Uterus (tissue), 3 donors: ENCODE measurements at regions not wholly inside any gene's neighbourhood (a gene's known extent, or its start where the extent isn't known, plus 50 kb on each side); places are given as distances from the start of the nearest gene placed in this dataset.
A peak's percentile ranks its signal among the peaks of the same experiment; 100 is the strongest.

ENCODE experiments used
- DNase-seq, 2 donors: peaks; one replicate each; pipeline ENCODE4 v3.0.0-alpha.2; 2019 to 2020
- H3K27ac ChIP-seq, 2 donors: fragments of 200-600 bp; sonication (generic); 1 replicate in 1 of 2; 2 replicates in 1 of 2; pipeline ENCODE4 v1.5.1; 2016 to 2018
- H3K27me3 ChIP-seq, 2 donors: fragments of 200-600 bp; sonication (generic); one replicate each; pipeline ENCODE4 v1.5.1; 2018 to 2019; ENCODE audit warnings: control low read depth in 1 of 2
- H3K36me3 ChIP-seq, 2 donors: fragments of 200-600 bp; sonication (generic); one replicate each; pipeline ENCODE4 v1.5.1; 2019; ENCODE audit warnings: control low read depth in 1 of 2
- H3K4me1 ChIP-seq, 2 donors: fragments of 200-600 bp; sonication (generic); one replicate each; pipeline ENCODE4 v1.5.1; 2018 to 2019; ENCODE audit warnings: control low read depth in 1 of 2
- H3K4me3 ChIP-seq, 2 donors: fragments of 200-600 bp; sonication (generic); 1 replicate in 1 of 2; 2 replicates in 1 of 2; pipeline ENCODE4 v1.5.1; 2018 to 2019; ENCODE audit warnings: mild to moderate bottlenecking in 1 of 2
- H3K9me3 ChIP-seq, 2 donors: fragments of 200-600 bp; sonication (generic); one replicate each; pipeline ENCODE4 v1.5.1; 2019; ENCODE audit warnings: control low read depth in 1 of 2
- POLR2A ChIP-seq, 2 donors: fragments of 450-650 bp; IDR thresholded peaks; one replicate each; pipeline ENCODE4 v1.6.1; 2016; ENCODE audit warnings: antibody characterized with exemption in 2 of 2, mild to moderate bottlenecking in 1 of 2, moderate library complexity in 1 of 2
- intact Hi-C: fragments of 100-400 bp; cut with DNase I; formaldehyde crosslinking; loops from one replicate; pipeline ENCODE4 v1.15.1; 2023; ENCODE audit warnings: low total_unique reads
- TF ChIP-seq, protein P1 (sequence below), 4 experiments: fragments of 200-600 bp in 2 of 4; fragments of 450-650 bp in 2 of 4; sonication (generic) in 2 of 4; IDR thresholded peaks; one replicate each; pipeline ENCODE4 v1.5.1; 2016 to 2019; ENCODE audit warnings: antibody characterized with exemption in 4 of 4, mild to moderate bottlenecking in 2 of 4, moderate library complexity in 1 of 4
- donor health status: DM: yes; HTN: yes; CAD: no.

DNA sequence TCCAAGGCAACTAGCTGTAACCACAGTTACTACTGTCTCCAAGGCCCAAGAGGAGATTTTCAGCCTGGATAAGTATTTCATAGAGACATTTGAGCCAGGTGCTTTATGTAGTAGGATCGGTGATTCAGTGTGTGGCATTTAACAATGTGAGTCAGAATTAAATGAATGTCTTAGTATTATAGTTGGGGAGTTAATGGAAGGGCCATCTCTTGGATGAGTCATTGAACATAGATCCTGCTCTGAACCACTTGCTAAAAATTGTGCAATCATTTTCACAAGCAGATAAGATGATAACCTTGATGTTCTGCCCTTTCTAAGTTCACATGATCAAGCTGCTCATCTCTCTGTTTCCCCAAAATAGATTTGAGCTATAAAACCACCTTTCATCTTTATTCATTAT lies 668.9 kb upstream of the CITED2 start:
- Histone ChIP-seq H3K4me3 (no peak overlapping the region), H3K27ac (peak overlapping the region; percentile 5 to 42), H3K9me3 (no peaks in the 10 kb centered on the region), H3K36me3 (no peaks in the 10 kb centered on the region), H3K27me3 (no peaks in the 10 kb centered on the region), H3K4me1 (peaks cover 0 to 16% of the 10 kb centered on the region in 2 donors)
- intact Hi-C loops = no loop called here
- DNase-seq = peak in 1 of 2 donors; percentile 42
- TF ChIP-seq, protein P1, sequence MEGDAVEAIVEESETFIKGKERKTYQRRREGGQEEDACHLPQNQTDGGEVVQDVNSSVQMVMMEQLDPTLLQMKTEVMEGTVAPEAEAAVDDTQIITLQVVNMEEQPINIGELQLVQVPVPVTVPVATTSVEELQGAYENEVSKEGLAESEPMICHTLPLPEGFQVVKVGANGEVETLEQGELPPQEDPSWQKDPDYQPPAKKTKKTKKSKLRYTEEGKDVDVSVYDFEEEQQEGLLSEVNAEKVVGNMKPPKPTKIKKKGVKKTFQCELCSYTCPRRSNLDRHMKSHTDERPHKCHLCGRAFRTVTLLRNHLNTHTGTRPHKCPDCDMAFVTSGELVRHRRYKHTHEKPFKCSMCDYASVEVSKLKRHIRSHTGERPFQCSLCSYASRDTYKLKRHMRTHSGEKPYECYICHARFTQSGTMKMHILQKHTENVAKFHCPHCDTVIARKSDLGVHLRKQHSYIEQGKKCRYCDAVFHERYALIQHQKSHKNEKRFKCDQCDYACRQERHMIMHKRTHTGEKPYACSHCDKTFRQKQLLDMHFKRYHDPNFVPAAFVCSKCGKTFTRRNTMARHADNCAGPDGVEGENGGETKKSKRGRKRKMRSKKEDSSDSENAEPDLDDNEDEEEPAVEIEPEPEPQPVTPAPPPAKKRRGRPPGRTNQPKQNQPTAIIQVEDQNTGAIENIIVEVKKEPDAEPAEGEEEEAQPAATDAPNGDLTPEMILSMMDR (IDR thresholded peaks at IDR 0.05) = no peak
- TF ChIP-seq POLR2A (IDR thresholded peaks at IDR 0.05) = no peak

GRCh38 chr6:140041571-140042332 lies 667.3 kb upstream of the CITED2 start:
- H3K27ac ChIP-seq = peak overlapping the region; percentile 5 to 42
- H3K4me1 ChIP-seq = peaks cover 0 to 16% of the 10 kb centered on the region in 2 donors
- H3K36me3 ChIP-seq = no peaks in the 10 kb centered on the region
- DNase-seq = no peak
- TF ChIP-seq, protein P1 (IDR thresholded peaks at IDR 0.05) = no peak
- no peak for TF ChIP-seq POLR2A (IDR thresholded peaks at IDR 0.05)
- H3K27me3 ChIP-seq = no peaks in the 10 kb centered on the region
- intact Hi-C loops = no loop called here
- H3K4me3 ChIP-seq = no peak overlapping the region
- no peaks in the 10 kb centered on the region for H3K9me3 ChIP-seq

DNA sequence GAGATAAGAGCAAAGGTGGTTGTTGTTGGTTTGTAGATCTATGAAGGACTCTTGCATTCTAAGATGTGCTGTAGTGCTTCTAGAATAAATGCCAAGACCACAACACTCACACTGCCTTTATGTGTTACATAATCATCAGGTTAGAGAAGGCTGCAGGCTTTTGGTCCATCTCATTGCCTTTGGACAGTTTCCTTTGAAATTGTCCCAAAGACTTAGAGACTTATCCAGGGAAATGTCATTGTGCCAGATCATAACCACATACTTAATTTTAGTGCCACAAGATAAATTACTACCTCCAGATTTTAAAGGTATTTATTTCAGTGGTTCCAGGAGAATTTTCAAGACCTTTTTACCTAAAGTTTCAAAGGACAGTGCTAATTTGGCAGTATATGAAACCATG lies 666.6 kb upstream of the CITED2 start:
- intact Hi-C loops = no loop called here
- H3K27ac ChIP-seq = no peak overlapping the region
- no peaks in the 10 kb centered on the region for H3K36me3 ChIP-seq

GRCh38 chr6:140040396-140040795 lies 665.9 kb upstream of the CITED2 start:
- Histone ChIP-seq H3K4me3 (no peak overlapping the region), H3K27ac (no peak overlapping the region), H3K36me3 (no peaks in the 10 kb centered on the region), H3K9me3 (no peaks in the 10 kb centered on the region), H3K4me1 (peaks cover 0 to 16% of the 10 kb centered on the region in 2 donors), H3K27me3 (no peaks in the 10 kb centered on the region)
- TF ChIP-seq POLR2A (IDR thresholded peaks at IDR 0.05) = no peak
- TF ChIP-seq, protein P1 (IDR thresholded peaks at IDR 0.05) = no peak
- DNase-seq = no peak
- intact Hi-C loops = no loop called here

More for the DNA sequence above, 666.6 kb upstream of the CITED2 start:
- Histone ChIP-seq H3K4me1 (peaks cover 0 to 16% of the 10 kb centered on the region in 2 donors), H3K4me3 (no peak overlapping the region), H3K9me3 (no peaks in the 10 kb centered on the region), H3K27me3 (no peaks in the 10 kb centered on the region)
- no peak for TF ChIP-seq POLR2A (IDR thresholded peaks at IDR 0.05)
- TF ChIP-seq, protein P1 (IDR thresholded peaks at IDR 0.05) = no peak
- no peak for DNase-seq

DNA sequence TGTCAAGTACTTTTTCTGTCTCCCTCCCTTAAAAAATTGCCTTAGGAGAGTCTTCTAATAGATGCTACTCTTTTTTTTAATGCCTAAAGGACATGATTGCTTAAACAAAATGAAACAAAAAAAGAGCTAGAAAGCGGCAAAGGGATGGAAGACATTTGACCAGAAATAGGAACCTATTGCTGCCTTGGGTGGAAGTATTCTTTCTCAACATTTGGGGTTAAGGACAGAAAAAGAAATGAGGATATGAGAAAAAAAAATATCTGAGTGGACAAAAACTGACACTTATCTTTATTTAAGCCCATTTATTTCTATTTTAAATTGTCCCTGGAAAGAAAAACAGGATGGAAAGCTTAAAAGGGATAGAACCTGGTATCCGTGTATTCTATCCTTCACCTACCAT lies 664.9 kb upstream of the CITED2 start:
- no peaks in the 10 kb centered on the region for H3K27me3 ChIP-seq
- peaks cover 0 to 16% of the 10 kb centered on the region in 2 donors for H3K4me1 ChIP-seq
- no peak overlapping the region for H3K4me3 ChIP-seq
- H3K9me3 ChIP-seq = no peaks in the 10 kb centered on the region
- no peaks in the 10 kb centered on the region for H3K36me3 ChIP-seq
- no peak overlapping the region for H3K27ac ChIP-seq
- intact Hi-C loops = no loop called here
- DNase-seq = no peak
- TF ChIP-seq, protein P1 (IDR thresholded peaks at IDR 0.05) = no peak
- no peak for TF ChIP-seq POLR2A (IDR thresholded peaks at IDR 0.05)
